Body of pancreas (tissue), 4 donors: ENCODE measurements at regions not wholly inside any gene's neighbourhood (a gene's known extent, or its start where the extent isn't known, plus 50 kb on each side); places are given as distances from the start of the nearest gene placed in this dataset.

ENCODE experiments used
- CTCF ChIP-seq, 7 experiments: fragments of 450-650 bp in 4 of 7; fragments of 200-600 bp in 3 of 7; sonication (generic) in 3 of 7; IDR thresholded peaks; one replicate each; pipeline ENCODE4 v1.5.1; 2016 to 2019; ENCODE audit warnings: antibody characterized with exemption in 7 of 7
- POLR2A ChIP-seq, 3 donors: fragments of 450-650 bp; IDR thresholded peaks; one replicate each; pipeline ENCODE4 v1.6.1; 2016; ENCODE audit warnings: antibody characterized with exemption in 3 of 3, mild to moderate bottlenecking in 2 of 3

DNA sequence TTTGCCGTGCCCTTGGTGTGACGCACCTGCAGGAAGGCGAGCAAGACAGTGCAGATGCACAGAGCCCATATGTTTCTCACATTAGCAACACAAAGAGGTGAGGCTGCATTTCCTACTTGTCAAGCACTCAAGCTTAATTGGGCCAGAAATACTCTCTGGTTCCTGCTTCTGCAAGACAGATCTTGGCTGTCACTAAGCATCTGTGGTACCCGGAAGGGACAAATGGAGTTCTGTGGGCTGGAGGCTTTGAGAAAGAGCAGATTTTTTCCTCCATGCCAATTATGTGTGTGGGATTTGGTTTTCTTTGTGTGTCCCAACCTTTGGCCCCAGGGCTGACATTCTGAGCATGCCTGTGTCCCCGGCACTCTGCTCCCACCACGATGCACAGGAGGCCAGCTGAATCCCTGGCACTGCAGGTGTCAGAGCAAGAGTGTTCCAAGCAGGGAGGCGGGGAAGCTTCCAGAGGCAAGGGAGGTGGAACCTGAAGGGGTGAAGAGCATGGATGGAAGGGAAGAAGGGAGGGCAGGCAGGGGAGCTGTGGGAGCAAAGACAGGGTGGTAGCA lies 52.0 kb upstream of the STUM start:
- TF ChIP-seq CTCF (IDR thresholded peaks at IDR 0.05) (no peak), POLR2A (IDR thresholded peaks at IDR 0.05) (no peak)
